Endothelial cell of umbilical vein (primary cell): ENCODE measurements at regions not wholly inside any gene's neighbourhood (a gene's known extent, or its start where the extent isn't known, plus 50 kb on each side); places are given as distances from the start of the nearest gene placed in this dataset.

Experiments
- BruUV-seq: library from RNA; stranded (reverse); fragments of 400-500 nt; replicated peaks from 2 replicates; lab custom pipeline; 2021; lab: Mats Ljungman, UMichigan
- CTCF ChIA-PET: fragments of 300-600, 350-600 bp; sonication (Branson Sonifier 250); formaldehyde crosslinking; loops from one replicate; lab custom pipeline; 2021; ENCODE audit warnings: antibody characterized with exemption, inconsistent platforms; lab: Charles Lee
- POLR2A ChIA-PET: fragments of 300-600, 350-600 bp; sonication (Branson Sonifier 250); formaldehyde crosslinking; loops from one replicate; lab custom pipeline; 2021; ENCODE audit warnings: antibody characterized with exemption, inconsistent platforms; lab: Charles Lee
- DNase-seq: peaks from one replicate; pipeline ENCODE4 v3.0.0-alpha.2; 2011; ENCODE audit warnings: low read depth, low spot score
- FAIRE-seq: peaks from 2 replicates; lab custom pipeline; 2011; peaks lifted over from hg19 to GRCh38; lab: Jason Lieb, UNC
- H2AFZ ChIP-seq: 2 replicates; pipeline ENCODE4 v1.6.0; 2012; ENCODE audit warnings: low read depth, low read length, control low read depth, inconsistent platforms
- H3K27ac ChIP-seq: 2 replicates; pipeline ENCODE4 v1.5.1; 2011; ENCODE audit warnings: low read depth, mild to moderate bottlenecking, control low read depth, low read length, moderate library complexity; ENCODE audit not compliant: insufficient read depth
- H3K27me3 ChIP-seq, 2 experiments: 2 replicates each; pipeline versions ENCODE4 v1.6.0 to v1.6.1; 2011; ENCODE audit warnings: low read length in 2 of 2, mixed read lengths in 1 of 2; ENCODE audit not compliant: control insufficient read depth in 2 of 2, insufficient read depth in 2 of 2
- H3K36me3 ChIP-seq, 2 experiments: 2 replicates in 1 of 2; 3 replicates in 1 of 2; pipeline ENCODE4 v1.5.1; 2011; ENCODE audit warnings: low read length in 2 of 2, mild to moderate bottlenecking in 1 of 2, moderate library complexity in 1 of 2; ENCODE audit not compliant: control insufficient read depth in 2 of 2, insufficient read depth in 2 of 2; ENCODE audit errors: extremely low read depth in 1 of 2
- H3K4me1 ChIP-seq: 3 replicates; pipeline ENCODE4 v1.5.1; 2011; ENCODE audit warnings: mild to moderate bottlenecking, low read length; ENCODE audit not compliant: control insufficient read depth, insufficient read depth; ENCODE audit errors: extremely low read depth
- H3K4me2 ChIP-seq: 2 replicates; pipeline ENCODE4 v1.6.1; 2011; ENCODE audit warnings: low read length, control low read depth, mixed read lengths; ENCODE audit not compliant: insufficient read depth
- H3K4me3 ChIP-seq, 3 experiments: fragments of 200-600 bp in 1 of 3; sonication (generic), shearing (Covaris generic) in 1 of 3; replicated peaks in 1 of 3; 2 replicates each; pipeline ENCODE4 v1.5.1; 2011 to 2016; ENCODE audit warnings: control low read depth in 3 of 3, low read length in 3 of 3, mild to moderate bottlenecking in 2 of 3, inconsistent platforms in 1 of 3, low read depth in 1 of 3, moderate library complexity in 1 of 3; ENCODE audit not compliant: insufficient read depth in 1 of 3
- H3K79me2 ChIP-seq: 2 replicates; pipeline ENCODE4 v1.6.0; 2012; ENCODE audit warnings: low read length, inconsistent platforms; ENCODE audit not compliant: control insufficient read depth, insufficient read depth
- H3K9ac ChIP-seq: replicated peaks from 2 replicates; pipeline ENCODE3; 2011; ENCODE audit warnings: low read length, control low read depth; ENCODE audit not compliant: insufficient read depth; ENCODE audit errors: extremely low read depth
- H3K9me1 ChIP-seq: replicated peaks from 3 replicates; pipeline ENCODE4 v1.6.0; 2011; ENCODE audit warnings: mild to moderate bottlenecking, low read length; ENCODE audit not compliant: control insufficient read depth, insufficient read depth; ENCODE audit errors: extremely low read depth
- H3K9me3 ChIP-seq: replicated peaks from 2 replicates; pipeline ENCODE4 v1.5.1; 2012; ENCODE audit warnings: low read length, inconsistent platforms; ENCODE audit not compliant: control insufficient read depth, insufficient read depth
- H4K20me1 ChIP-seq: replicated peaks from 2 replicates; pipeline ENCODE3; 2011; ENCODE audit warnings: mild to moderate bottlenecking, low read length; ENCODE audit not compliant: control insufficient read depth, insufficient read depth; ENCODE audit errors: extremely low read depth
- EZH2 ChIP-seq: IDR thresholded peaks from 2 replicates; pipeline ENCODE4 v1.6.1; 2012; ENCODE audit warnings: borderline replicate concordance, low read depth, mild to moderate bottlenecking, moderate library complexity, low read length, inconsistent platforms; ENCODE audit not compliant: severe bottlenecking
- FOS ChIP-seq: IDR thresholded peaks from 2 replicates; pipeline ENCODE4 v1.6.1; 2011; ENCODE audit warnings: mild to moderate bottlenecking, low read length, moderate library complexity, borderline replicate concordance; ENCODE audit not compliant: insufficient read depth
- JUN ChIP-seq: IDR thresholded peaks from 2 replicates; pipeline ENCODE4 v1.6.1; 2011; ENCODE audit warnings: borderline replicate concordance, low read depth; ENCODE audit not compliant: insufficient read length, insufficient read depth
- MYC ChIP-seq: IDR thresholded peaks from one replicate; pipeline ENCODE4 v1.6.1; 2011; ENCODE audit warnings: mild to moderate bottlenecking, low read depth, low read length
- POLR2A ChIP-seq: IDR thresholded peaks from 2 replicates; pipeline ENCODE4 v1.6.1; 2012; ENCODE audit warnings: low read depth, mild to moderate bottlenecking, control low read depth, low read length
- POLR2AphosphoS5 ChIP-seq: IDR thresholded peaks from 2 replicates; pipeline ENCODE4 v1.6.1; 2012; ENCODE audit warnings: low read depth, mild to moderate bottlenecking, control low read depth, low read length, moderate library complexity; ENCODE audit not compliant: insufficient read depth
- dilution Hi-C: fragments of 300-500 bp; cut with MboI; formaldehyde crosslinking; loops from one replicate; pipeline ENCODE4 v1.15.0; 2019; ENCODE audit warnings: low sequenced_read_pairs; ENCODE audit not compliant: extremely low pct_ligation_motif_present
- intact Hi-C: fragments of 100-400 bp; cut with micrococcal nuclease; formaldehyde crosslinking; loops from one replicate; pipeline ENCODE4 v1.10.0; 2022
- TF ChIP-seq, protein P1 (sequence below), 2 donors: IDR thresholded peaks; 1 replicate in 1 of 2; 2 replicates in 1 of 2; pipeline ENCODE4 v1.5.1; 2011; ENCODE audit warnings: low read length in 2 of 2, mild to moderate bottlenecking in 2 of 2, moderate library complexity in 2 of 2, control low read depth in 1 of 2, inconsistent platforms in 1 of 2, low read depth in 1 of 2; ENCODE audit not compliant: insufficient read depth in 1 of 2; ENCODE audit errors: extremely low read depth in 1 of 2
- TF ChIP-seq, protein P2 (sequence below): IDR thresholded peaks from 2 replicates; pipeline ENCODE4 v1.6.1; 2011; ENCODE audit not compliant: insufficient read depth, insufficient read length

DNA sequence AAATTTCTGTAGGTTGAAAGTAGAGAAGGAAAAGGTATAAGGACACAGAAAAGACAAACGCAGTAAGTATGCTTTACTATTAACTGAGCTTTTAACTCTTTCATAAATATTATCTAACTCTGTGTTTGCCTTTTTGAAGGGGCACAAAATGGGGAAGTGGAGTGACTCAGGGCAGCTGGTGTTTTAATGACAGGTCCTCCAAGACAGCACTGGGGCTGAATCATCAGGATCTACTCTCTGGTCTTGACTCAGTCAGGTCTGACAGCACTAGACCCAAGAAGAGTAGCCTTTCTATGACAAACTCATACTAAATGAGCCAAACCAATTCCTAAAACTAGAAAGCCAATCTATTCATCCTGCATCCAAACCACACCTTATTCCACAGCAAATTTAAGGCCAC lies 102.2 kb downstream of the APTX start:
- dilution Hi-C loops: no loop called here
- ChIA-PET CTCF (interaction anchor here (1.5 kb wide), 1 partner anchor 15 kb away, joined by 3 read pairs; no protein-coding TSS in a partner anchor), POLR2A (no interaction called here)

More for the DNA sequence above, 102.2 kb downstream of the APTX start:
- Histone ChIP-seq H2AFZ (no peak overlapping the region), H3K27ac (no peak overlapping the region), H3K9me3 (no peaks in the 10 kb centered on the region), H3K4me2 (no peak overlapping the region), H3K79me2 (no peaks in the 10 kb centered on the region), H3K9ac (no peak overlapping the region), H3K4me1 (no peaks in the 10 kb centered on the region), H3K27me3 (no peaks in the 10 kb centered on the region), H3K9me1 (no peaks in the 10 kb centered on the region), H4K20me1 (no peaks in the 10 kb centered on the region), H3K36me3 (no peaks in the 10 kb centered on the region), H3K4me3 (no peak overlapping the region)
- intact Hi-C loops: no loop called here
- no peak for TF ChIP-seq EZH2
- TF ChIP-seq, protein P1, sequence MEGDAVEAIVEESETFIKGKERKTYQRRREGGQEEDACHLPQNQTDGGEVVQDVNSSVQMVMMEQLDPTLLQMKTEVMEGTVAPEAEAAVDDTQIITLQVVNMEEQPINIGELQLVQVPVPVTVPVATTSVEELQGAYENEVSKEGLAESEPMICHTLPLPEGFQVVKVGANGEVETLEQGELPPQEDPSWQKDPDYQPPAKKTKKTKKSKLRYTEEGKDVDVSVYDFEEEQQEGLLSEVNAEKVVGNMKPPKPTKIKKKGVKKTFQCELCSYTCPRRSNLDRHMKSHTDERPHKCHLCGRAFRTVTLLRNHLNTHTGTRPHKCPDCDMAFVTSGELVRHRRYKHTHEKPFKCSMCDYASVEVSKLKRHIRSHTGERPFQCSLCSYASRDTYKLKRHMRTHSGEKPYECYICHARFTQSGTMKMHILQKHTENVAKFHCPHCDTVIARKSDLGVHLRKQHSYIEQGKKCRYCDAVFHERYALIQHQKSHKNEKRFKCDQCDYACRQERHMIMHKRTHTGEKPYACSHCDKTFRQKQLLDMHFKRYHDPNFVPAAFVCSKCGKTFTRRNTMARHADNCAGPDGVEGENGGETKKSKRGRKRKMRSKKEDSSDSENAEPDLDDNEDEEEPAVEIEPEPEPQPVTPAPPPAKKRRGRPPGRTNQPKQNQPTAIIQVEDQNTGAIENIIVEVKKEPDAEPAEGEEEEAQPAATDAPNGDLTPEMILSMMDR (IDR thresholded peaks at IDR 0.05; ENCODE audit: extremely low read depth in 1 of 2, insufficient read depth in 1 of 2, low read depth in 1 of 2, low read length in 2 of 2): no peak
- TF ChIP-seq POLR2AphosphoS5: no peak
- no peak for TF ChIP-seq FOS
- TF ChIP-seq POLR2A: no peak
- TF ChIP-seq, protein P2, sequence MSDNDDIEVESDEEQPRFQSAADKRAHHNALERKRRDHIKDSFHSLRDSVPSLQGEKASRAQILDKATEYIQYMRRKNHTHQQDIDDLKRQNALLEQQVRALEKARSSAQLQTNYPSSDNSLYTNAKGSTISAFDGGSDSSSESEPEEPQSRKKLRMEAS: no peak
- TF ChIP-seq MYC: no peak
- TF ChIP-seq JUN: no peak
- BruUV-seq: no TSS peak
- no peak for DNase-seq
- no peak for FAIRE-seq
